Suprapubic skin (tissue), 4 donors: ENCODE measurements at regions not wholly inside any gene's neighbourhood (a gene's known extent, or its start where the extent isn't known, plus 50 kb on each side); places are given as distances from the start of the nearest gene placed in this dataset.

Experiments
- DNase-seq, 2 donors: peaks; one replicate each; pipeline ENCODE4 v3.0.0-alpha.2; 2019; ENCODE audit warnings: low spot score in 2 of 2
- H3K27ac ChIP-seq: fragments of 200-600 bp; sonication (generic); one replicate; pipeline ENCODE4 v1.5.1; 2019
- H3K27me3 ChIP-seq: fragments of 200-600 bp; sonication (generic); one replicate; pipeline ENCODE4 v1.5.1; 2019
- H3K36me3 ChIP-seq: fragments of 200-600 bp; sonication (generic); one replicate; pipeline ENCODE4 v1.5.1; 2019
- H3K4me1 ChIP-seq: fragments of 200-600 bp; sonication (generic); one replicate; pipeline ENCODE4 v1.5.1; 2019
- H3K4me3 ChIP-seq: fragments of 200-600 bp; sonication (generic); one replicate; pipeline ENCODE4 v1.5.1; 2019; ENCODE audit warnings: mild to moderate bottlenecking
- H3K9me3 ChIP-seq: fragments of 200-600 bp; sonication (generic); one replicate; pipeline ENCODE4 v1.5.1; 2019
- EP300 ChIP-seq: sonication (generic); formaldehyde crosslinking; IDR thresholded peaks from one replicate; pipeline ENCODE4 v1.6.1; 2017; ENCODE audit warnings: antibody characterized with exemption
- POLR2A ChIP-seq, 2 donors: fragments of 450-650 bp; IDR thresholded peaks; one replicate each; pipeline ENCODE4 v1.6.1; 2017; ENCODE audit warnings: antibody characterized with exemption in 2 of 2, mild to moderate bottlenecking in 2 of 2, moderate library complexity in 2 of 2
- POLR2AphosphoS5 ChIP-seq, 3 donors: sonication (generic); formaldehyde crosslinking; IDR thresholded peaks; one replicate each; pipeline ENCODE4 v1.6.1; 2017; ENCODE audit warnings: antibody characterized with exemption in 3 of 3
- WGBS: methylation state at CpG from one replicate; pipeline ENCODE4 v1.1.5; 2018; 5-methylcytosine and 5-hydroxymethylcytosine counted together
- TF ChIP-seq, protein P1 (sequence below), 2 donors: fragments of 200-600 bp in 1 of 2; fragments of 450-650 bp in 1 of 2; sonication (generic) in 1 of 2; IDR thresholded peaks; one replicate each; pipeline ENCODE4 v1.5.1; 2016 to 2019; ENCODE audit warnings: antibody characterized with exemption in 2 of 2, mild to moderate bottlenecking in 1 of 2, moderate library complexity in 1 of 2

DNA sequence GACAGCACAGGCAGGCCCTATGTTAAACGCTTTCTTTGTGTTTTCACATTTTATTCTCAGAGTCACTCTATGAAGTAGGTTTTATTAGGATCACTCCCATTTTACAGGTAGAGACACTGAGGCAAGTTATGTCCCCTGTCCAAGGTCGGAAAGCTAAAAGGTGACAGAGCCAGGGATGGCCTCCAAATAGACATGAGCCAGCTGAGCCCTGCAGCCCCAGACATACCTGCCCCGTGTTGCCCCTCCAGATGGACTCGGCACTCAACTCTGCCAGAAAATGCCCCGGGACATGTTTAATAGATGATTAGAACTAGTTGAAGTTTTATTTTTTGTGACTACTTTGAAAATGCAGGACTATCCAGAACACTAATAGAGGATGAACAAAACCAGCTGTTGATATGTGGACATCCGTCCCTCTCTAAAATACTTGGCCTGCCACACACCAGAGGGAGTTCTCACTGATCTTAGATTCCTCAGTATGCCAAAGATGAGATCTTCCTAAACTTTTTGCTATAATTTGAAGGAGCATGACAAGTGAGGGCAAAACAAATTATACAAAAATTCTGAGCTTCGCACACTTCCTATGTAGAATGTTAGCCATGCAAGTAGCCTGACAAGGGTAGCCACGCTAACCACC is 258.6 kb upstream of the ADAMTS16 start:
- Histone ChIP-seq H3K4me1 (no peaks in the 10 kb centered on the region), H3K27me3 (no peaks in the 10 kb centered on the region), H3K4me3 (no peak overlapping the region), H3K9me3 (no peaks in the 10 kb centered on the region), H3K27ac (no peak overlapping the region), H3K36me3 (no peaks in the 10 kb centered on the region)
- DNase-seq: no peak
- TF ChIP-seq POLR2AphosphoS5 (IDR thresholded peaks at IDR 0.05) (no peak), POLR2A (IDR thresholded peaks at IDR 0.05) (no peak)
- TF ChIP-seq, protein P1, sequence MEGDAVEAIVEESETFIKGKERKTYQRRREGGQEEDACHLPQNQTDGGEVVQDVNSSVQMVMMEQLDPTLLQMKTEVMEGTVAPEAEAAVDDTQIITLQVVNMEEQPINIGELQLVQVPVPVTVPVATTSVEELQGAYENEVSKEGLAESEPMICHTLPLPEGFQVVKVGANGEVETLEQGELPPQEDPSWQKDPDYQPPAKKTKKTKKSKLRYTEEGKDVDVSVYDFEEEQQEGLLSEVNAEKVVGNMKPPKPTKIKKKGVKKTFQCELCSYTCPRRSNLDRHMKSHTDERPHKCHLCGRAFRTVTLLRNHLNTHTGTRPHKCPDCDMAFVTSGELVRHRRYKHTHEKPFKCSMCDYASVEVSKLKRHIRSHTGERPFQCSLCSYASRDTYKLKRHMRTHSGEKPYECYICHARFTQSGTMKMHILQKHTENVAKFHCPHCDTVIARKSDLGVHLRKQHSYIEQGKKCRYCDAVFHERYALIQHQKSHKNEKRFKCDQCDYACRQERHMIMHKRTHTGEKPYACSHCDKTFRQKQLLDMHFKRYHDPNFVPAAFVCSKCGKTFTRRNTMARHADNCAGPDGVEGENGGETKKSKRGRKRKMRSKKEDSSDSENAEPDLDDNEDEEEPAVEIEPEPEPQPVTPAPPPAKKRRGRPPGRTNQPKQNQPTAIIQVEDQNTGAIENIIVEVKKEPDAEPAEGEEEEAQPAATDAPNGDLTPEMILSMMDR (IDR thresholded peaks at IDR 0.05): no peak
- WGBS: 80% methylated on average over 8 of the region's 8 CpGs

GRCh38 chr5:4882186-4882585 is 257.9 kb upstream of the ADAMTS16 start:
- TF ChIP-seq POLR2A (IDR thresholded peaks at IDR 0.05) (no peak), POLR2AphosphoS5 (IDR thresholded peaks at IDR 0.05) (no peak), EP300 (no peak)
- TF ChIP-seq, protein P1 (IDR thresholded peaks at IDR 0.05): no peak
- H3K4me1 ChIP-seq: no peaks in the 10 kb centered on the region
- H3K4me3 ChIP-seq: no peak overlapping the region
- H3K27ac ChIP-seq: no peak overlapping the region
- no peaks in the 10 kb centered on the region for H3K9me3 ChIP-seq
- no peaks in the 10 kb centered on the region for H3K36me3 ChIP-seq
- 88% methylated on average over 4 of the region's 4 CpGs for WGBS
- no peaks in the 10 kb centered on the region for H3K27me3 ChIP-seq
- no peak for DNase-seq

- no peaks in the 10 kb centered on the region for H3K36me3 ChIP-seq
- DNase-seq: no peak
- H3K4me3 ChIP-seq: no peak overlapping the region
- H3K27ac ChIP-seq: no peak overlapping the region
- no peaks in the 10 kb centered on the region for H3K27me3 ChIP-seq
- H3K4me1 ChIP-seq: no peaks in the 10 kb centered on the region
- WGBS: 83% methylated on average over 6 of the region's 6 CpGs
- TF ChIP-seq EP300 (no peak), POLR2AphosphoS5 (IDR thresholded peaks at IDR 0.05) (no peak), POLR2A (IDR thresholded peaks at IDR 0.05) (no peak)
- TF ChIP-seq, protein P1 (IDR thresholded peaks at IDR 0.05): no peak
- no peaks in the 10 kb centered on the region for H3K9me3 ChIP-seq
These were observed 256.8 kb upstream of the ADAMTS16 start for GRCh38 chr5:4883360-4883759.

DNA sequence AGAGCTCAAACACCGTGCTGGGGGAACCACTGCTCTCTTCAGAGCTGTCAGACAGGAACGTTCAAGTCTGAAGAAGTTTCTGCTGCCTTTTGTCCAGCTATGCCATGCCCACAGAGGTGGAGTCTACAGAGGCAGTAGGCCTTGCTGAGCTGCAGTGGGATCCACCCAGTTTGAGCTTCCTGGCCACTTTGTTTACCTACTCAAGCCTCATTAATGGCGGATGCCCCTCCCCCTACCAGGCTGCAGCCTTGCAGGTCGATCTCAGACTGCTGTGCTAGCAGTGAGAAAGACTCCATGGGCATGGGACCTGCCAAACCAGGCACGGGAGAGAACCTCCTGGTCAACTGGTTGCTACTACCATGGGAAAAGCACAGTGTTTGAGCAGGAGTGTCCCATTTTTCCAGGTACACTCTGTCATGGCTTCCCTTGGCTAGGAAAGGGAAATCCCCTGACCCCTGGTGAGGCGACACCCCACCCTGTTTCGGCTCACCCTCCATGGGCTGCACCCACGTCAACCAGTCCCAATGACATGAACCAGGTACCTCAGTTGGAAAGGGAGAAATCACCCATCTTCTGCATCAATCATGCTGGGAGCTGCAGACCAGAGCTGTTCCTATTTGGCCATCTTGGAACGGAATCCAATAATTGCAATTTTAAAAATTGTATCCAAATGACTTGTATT is 246.9 kb upstream of the ADAMTS16 start:
- DNase-seq: no peak
- H3K36me3 ChIP-seq: no peaks in the 10 kb centered on the region
- WGBS: 90% methylated on average over 7 of the region's 9 CpGs
- no peaks in the 10 kb centered on the region for H3K9me3 ChIP-seq
- no peak overlapping the region for H3K4me3 ChIP-seq
- no peaks in the 10 kb centered on the region for H3K27me3 ChIP-seq
- TF ChIP-seq, protein P1 (IDR thresholded peaks at IDR 0.05): no peak
- TF ChIP-seq POLR2A (IDR thresholded peaks at IDR 0.05): no peak
- no peak for TF ChIP-seq POLR2AphosphoS5 (IDR thresholded peaks at IDR 0.05)
- TF ChIP-seq EP300: no peak
- H3K27ac ChIP-seq: no peak overlapping the region
- no peaks in the 10 kb centered on the region for H3K4me1 ChIP-seq

DNA sequence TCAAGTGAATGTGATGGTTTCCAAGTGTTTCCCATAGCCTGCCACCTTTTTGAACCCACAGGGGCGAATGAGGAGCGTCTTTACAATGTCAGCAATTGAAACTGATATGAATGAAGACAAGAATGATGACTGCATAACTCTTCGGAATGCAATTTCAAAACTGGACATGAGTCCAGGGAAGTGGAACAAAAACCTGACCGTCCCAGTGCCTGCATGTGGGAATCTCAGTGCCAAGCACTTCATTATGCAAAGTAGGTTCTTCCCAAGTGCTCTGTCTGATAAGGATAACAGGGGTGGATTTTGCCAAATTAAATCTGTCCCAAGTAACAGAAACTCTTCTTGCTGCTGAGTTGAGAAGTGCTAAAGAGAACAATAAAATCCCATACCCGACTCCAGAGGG is 243.8 kb upstream of the ADAMTS16 start:
- H3K9me3 ChIP-seq: no peaks in the 10 kb centered on the region
- WGBS: 54% methylated on average over 5 of the region's 5 CpGs
- TF ChIP-seq, protein P1 (IDR thresholded peaks at IDR 0.05): no peak
- no peak for TF ChIP-seq EP300
- no peak for TF ChIP-seq POLR2A (IDR thresholded peaks at IDR 0.05)
- TF ChIP-seq POLR2AphosphoS5 (IDR thresholded peaks at IDR 0.05): no peak

More for the DNA sequence above, 243.8 kb upstream of the ADAMTS16 start:
- peaks cover 4% of the 10 kb centered on the region for H3K27me3 ChIP-seq
- no peak overlapping the region for H3K4me3 ChIP-seq
- H3K36me3 ChIP-seq: no peaks in the 10 kb centered on the region
- H3K4me1 ChIP-seq: no peaks in the 10 kb centered on the region
- H3K27ac ChIP-seq: no peak overlapping the region
- DNase-seq: no peak
